GM21515 (cell line): ENCODE measurements at regions not wholly inside any gene's neighbourhood (a gene's known extent, or its start where the extent isn't known, plus 50 kb on each side); places are given as distances from the start of the nearest gene placed in this dataset.

ENCODE experiments used
- ATAC-seq: cut with Tn5 transposase; IDR thresholded peaks from one replicate; pipeline ENCODE4 v1.9.1; 2021; ENCODE audit not compliant: unreplicated experiment

DNA sequence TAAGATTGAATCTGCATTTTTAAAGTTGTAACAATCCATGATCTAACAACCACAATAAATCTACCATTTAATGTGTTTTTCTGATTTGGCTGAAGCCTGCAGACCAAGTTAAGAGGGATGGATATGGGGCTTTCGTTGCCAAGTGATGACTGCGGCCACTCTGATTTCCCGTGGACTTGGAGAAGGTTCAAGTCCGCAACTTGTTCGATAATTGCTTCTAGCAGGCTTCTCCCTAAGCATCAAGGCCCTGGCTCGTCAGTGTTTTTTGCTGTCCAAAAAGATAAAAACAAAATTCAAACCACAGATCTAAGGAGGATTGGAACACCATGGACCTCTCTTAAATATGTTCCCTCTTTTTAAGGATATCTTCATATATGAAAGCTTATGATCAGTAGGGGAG lies 256.6 kb downstream of the CNTN3 start:
- no peak for ATAC-seq

DNA sequence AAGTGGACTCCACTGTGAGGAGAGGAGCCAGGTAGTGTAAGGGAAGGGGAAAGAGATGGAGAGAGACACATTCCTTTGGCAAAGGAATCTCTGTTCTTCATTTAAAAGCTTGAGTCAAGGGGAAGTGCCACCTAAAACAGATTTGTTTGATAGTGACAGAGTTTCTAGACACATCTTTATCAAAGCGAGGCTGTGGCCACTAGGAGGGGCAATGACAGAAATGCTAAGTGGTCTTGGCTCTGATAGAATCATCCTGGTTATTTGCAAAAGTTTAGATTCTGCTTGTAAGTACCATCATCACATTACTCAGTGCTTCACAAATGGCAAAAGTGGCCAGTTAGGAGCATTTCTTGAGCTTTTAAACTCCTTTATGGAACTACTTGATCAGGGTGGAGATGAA lies 261.4 kb downstream of the CNTN3 start:
- ATAC-seq, result no peak

DNA sequence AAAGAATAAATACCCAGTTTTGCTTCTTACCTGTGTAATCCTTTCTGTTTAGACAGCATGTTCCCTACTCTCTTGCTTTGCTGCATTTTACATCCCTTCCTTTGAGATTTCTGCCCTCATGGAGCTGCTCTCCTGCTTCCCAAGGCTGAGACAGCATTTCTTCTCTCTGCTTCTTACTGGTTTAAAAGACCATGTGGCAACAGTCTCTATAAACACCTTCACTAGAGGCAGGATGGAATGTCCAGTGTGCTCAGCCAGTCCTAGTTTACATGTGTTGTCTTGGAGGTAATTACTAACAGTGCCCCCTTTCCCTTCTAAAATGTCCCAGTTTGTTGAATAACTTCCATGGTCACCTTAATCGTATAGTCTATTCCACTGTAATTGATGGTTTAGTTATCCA lies 262.3 kb downstream of the CNTN3 start:
- no peak for ATAC-seq

DNA sequence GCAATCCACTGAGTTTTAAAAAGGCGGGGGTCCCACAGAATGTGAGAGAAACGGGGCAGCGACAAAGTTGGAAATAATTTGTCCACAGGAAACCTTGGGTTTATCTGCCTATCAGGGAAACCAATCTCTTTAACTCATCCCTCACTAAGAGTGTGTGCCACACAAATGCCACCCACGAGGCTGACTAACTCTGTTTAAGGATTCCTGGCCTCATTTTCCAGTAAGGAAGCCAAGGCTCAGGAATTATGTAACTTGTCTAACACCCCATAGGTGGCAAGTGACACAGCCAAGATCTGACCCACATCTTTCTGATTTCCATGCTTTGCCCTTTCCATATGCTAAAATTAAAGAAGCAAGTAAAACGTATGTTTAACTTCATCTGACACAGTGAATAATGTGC lies 263.2 kb downstream of the CNTN3 start:
- no peak for ATAC-seq

DNA sequence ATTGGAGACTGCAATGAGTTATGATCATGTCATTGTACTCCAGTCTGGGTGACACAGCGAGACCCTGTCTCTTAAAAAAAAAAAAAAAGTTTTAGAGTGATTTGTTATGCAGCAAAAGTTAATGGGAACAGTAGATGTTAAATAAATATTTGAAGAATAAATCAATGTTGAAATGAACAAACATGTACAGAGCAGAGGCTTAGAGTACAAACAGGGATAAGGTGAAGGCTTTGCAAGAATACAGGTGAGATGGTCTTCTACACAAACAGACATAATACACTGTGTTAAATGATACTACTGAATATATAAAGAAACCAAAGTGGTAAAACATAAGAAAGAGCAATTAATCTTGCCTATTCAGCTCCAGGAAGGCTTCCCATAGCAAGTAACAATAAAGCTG lies 265.4 kb downstream of the CNTN3 start:
- no peak for ATAC-seq

DNA sequence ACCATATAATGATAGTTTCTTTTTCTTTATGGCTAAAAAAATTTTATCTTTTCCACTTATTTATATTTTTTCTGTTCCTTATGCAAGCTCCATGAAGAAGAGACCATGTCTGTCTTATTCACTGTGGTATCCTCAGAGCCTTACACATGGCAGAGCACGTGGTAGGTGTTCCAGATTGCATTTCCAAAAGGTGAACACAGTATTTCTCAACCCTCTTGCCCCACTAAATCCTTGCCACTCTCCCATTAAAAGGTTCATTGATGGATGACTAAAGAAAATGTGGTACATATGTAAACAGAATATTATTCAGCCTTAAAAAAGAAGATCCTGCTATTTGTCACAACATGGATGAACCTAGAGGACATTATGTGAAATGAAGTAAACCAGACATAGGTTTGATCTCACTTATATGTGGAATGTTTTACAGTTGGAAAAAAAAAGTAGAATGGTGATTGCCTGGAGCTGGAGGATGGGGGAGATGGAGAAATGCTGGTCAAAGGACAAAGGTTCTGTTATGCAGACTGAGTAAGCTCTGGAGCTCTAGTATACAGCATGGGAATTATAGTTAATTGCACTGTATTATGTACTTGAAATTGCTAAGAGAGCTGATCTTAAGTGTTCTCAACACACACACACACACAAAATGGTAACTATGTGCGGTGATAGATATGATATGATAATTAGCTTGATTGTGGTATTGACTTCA lies 266.7 kb downstream of the CNTN3 start:
- ATAC-seq, result no peak

DNA sequence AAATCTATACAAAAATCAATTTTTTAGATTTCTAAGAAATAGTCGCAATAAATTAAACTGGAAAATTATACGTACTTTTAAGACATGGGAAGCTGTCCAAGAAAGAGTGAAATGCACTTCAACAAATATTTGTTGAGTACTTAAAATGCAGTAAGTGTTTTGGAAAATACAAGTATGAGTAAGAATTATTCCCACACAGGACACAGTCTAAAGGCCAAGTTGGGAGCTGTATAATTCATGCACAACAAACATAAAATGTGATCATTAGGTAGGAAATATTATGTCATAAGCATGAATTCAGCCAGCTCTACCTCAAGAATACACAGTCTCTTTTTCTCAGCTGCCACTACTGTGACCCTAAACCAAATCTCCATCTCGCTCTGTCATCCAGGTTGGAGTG lies 267.6 kb downstream of the CNTN3 start:
- no peak for ATAC-seq

DNA sequence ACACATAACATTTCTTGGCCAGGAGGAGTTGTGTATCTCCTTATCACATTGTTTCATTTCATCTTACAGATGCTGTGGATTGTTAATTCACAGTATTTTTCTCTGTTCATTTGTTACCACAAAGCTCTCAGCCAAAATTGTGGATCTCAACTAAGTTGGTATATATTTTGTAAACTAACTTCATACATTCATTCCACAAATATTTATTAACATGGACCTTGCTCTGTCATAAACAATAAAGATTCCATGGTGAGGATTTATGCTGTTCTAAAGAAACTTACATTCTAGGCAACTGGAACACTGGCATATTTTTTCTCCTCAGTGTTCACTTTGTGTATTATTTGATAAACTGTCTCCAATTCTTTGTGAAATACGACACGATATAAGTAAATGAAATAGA lies 268.8 kb downstream of the CNTN3 start:
- ATAC-seq, result no peak

DNA sequence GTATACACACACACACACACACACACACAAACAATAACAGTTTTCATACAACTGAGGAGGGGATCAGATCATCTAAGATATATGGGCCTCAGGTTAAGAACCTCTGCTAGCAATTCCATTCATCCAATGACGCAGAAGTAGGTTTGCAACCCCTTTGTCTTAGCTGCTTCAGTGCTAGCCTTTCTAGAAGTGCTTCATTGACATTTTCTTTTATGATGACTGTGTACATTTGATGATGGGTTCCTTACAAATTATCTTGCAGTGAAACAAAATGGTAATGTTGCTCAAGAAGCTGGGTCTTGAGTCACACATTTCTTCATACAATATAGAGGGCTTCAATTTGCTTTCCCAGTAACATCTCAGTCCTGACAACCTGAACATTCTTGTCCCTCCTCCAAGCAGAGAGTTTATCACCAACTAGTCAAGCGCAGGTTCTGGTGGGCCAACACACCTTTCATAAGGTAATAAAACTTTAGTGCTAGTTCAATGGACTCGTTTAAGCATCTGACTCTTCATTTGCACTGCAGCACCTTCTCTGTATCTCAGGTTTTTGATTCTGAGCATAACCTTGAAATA lies 269.5 kb downstream of the CNTN3 start:
- no peak for ATAC-seq

DNA sequence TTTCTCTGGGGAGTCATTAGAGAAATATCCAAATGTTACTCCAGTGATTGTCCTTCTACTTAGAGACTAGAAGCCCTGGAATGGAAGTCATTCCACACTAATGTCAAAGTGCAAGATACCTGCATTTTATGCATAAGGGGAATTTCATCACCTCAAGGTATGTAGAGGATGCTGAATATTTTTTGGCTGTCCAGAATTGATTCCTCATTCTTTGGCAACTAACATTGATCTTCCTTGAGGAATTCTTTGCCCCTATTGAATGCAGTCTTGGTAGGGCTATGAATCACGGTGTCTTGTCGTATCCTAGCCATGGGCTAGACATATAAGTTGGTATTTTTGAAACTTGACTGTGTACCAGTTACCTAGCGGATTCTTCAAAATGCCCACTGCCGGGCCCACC lies 271.1 kb downstream of the CNTN3 start:
- no peak for ATAC-seq

DNA sequence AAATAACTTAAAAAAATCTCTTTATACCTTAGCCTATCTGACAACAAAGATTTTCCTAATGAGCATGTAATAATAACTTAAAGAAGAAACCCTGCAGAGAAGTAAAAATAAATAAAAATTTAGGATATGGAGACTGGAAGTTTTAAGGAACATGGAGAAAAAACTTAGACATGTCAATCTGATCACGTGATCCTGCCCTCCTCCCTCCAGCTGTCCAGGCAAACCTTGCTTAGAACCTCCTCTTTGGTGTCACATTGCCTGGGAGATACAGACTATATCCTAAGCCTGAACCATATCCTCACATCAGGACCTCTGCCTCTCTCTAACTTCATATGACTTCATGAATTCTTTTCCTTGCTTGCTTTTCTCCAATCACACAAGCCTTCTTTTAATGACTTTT lies 275.5 kb downstream of the CNTN3 start:
- ATAC-seq, result no peak

DNA sequence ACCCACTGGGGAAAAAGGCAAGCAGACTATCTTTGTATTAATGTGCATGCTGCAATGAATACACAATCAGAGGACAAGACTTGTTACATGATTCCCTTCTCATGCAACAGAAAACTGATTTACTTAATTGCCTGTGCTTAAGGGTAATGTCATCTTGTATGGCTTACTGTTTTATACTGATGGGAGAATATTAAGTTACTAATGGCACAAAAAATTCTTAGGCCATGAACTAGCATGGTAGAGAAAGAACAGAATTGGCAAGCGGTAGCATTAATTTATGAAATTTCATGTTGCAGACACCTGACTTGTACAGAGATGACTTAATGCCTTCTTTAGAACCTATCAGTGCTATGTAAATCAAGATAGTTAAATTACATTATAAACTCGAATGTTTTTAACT lies 282.3 kb downstream of the CNTN3 start:
- no peak for ATAC-seq

DNA sequence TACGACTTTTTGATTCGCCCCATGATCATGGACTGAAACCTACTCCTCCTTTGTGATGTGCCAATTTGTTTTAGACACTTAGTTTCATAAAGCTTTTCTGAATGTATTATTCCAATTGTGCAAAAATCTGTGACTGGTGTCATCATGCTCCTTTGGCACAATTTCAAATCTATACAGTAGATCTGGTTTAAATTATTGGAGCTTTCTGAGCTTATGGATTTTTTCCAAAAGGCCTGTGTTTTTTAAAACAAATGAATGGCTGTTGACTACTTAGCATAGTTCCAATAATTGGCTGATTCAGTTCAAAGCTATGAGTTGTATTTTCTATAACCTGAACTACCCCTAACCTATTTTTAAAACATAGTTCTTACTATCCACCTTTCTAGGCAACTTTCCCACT lies 282.7 kb downstream of the CNTN3 start:
- ATAC-seq, result no peak

DNA sequence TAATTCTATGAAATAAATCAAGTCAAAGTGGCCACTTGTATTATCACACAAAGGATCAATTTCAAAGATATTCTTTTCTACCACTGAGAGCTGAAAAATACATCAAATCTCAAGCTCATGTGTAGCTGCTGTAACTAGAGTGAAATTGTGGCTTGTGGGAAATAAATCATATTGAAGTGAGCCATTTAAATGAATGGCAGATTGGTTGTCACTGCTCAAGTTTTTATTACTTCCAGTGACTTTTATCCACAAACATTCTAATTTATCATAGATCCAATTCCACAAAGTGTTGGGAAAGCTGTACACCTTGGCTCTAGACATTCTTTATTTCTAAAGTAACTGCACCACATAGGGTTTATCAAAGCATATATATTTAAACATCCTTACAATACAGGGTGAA lies 285.4 kb downstream of the CNTN3 start:
- ATAC-seq, result no peak

DNA sequence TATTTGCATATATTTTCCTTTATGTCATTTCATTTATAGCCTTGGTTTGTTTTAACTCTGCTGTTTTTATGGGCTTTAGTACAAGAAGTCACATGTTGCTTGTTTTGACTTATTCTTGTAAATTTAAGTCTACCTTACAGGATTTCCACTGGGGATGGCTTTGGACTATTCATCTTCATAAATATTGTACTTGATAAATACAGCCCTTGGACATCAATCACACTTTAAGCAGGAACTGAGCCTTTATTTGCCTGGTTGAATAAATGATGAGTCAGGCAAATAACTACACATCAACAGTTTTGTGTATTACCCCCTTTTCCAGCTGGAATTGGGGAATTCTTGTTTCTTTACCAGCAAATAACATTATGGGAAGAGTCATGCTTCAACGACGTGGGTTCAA lies 286.0 kb downstream of the CNTN3 start:
- no peak for ATAC-seq

DNA sequence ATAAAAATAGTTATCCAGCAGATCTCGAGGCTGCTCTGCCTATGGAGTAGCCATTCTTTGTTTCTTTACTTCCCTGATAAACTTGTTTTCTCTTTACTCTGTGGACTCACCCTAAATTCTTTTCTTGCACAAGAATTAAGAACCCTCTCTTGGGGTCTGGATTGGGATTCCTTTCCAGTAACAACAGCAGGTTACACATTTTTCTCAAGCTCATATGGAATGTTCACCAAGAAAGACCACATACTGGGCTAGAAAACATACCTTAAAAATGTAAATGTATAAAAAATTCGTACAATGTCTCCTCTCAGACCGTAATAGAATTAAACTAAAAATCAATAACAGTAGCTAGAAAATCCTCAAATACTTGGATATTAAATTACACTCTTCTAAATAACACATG lies 299.2 kb downstream of the CNTN3 start:
- no peak for ATAC-seq

DNA sequence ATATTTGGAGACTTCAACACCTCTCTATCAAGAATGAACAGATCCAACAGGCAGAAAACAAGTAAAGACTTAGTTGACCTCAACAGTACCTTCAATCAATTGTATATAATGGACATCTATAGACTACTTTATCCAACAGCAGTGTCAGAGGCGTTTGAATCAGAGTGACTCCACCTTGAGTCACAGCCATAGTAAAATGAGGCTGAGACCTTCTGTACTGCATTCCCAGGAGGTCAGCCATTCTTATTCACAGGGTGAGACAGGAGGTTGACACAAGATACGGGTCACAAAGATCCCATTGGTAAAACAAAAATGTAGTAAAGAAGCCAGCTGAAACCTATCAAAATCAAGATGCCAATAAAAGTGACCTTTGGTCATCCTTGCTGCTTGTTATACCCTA lies 299.8 kb downstream of the CNTN3 start:
- ATAC-seq, result no peak

DNA sequence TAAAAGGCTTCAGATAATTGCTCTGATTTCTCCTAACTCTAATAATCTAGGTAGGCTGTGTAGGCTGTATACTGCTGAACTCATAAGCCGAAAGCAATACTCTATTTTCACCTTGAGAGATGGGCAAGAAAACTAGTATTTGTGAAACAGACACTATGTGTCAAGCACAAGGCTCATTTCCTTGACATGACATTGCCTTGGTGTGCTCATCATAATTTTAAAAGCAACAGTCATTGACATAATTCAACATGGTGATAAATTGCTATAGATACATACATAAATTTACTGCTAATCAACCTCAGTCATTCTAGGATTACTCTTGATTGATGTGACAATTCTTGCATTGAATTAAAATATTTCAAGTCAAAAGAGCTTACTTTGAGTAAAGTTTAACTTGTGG lies 304.7 kb downstream of the CNTN3 start:
- ATAC-seq, result no peak

DNA sequence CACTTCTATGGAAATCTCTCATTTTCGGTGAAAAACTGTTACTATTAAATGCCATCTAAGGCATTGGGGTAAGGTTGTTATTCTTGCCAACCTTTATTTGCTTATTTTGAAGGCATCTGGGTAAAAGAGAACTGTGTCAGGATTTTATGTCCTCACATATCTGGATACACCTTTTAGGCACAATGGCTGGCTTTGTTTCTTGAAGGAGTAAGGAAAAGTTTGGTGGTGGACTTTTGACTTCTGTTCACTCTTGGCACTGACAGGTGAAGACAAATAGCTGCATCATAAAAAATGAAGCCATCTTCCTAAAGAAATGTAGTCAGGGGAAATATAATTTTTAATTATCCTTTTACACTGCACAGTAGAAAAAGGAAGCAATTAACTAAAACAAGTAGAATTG lies 310.0 kb downstream of the CNTN3 start:
- no peak for ATAC-seq

DNA sequence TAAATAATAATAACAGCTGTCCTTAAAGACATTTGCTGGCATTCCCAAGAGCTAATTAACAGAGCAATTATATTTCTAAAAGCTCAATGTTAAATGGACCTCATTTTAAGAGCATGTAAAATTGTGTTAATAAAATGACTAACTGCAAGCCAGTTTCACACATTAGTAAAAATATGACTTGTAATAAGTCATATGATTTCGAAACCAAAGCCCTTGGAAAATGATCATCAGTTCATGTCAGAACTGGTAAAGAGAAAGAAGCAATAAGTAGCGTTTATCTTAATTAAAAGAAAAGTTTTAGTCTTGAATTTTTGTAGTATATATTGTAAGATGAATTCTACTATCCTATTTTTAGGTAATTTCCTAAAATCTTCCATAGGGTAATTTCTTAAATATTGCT lies 310.7 kb downstream of the CNTN3 start:
- no peak for ATAC-seq

DNA sequence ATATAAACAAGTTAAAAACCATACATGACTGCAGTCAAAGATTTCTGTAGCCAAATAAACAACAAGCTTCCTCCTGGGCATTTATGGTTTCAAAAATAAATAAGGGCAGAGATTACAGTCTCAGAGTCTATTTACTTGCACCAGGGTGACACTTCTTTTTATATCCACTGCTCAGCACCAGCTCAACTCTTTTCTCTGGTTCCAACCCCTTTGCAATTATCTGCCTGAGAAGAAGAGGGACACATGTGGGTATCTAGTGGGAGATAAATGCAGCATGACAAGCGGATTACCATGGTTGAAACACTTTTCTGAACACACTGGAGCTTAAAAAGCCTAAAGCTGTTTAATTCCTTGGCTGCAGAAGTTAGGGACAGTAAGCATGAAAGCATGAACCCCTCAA lies 311.5 kb downstream of the CNTN3 start:
- no peak for ATAC-seq

DNA sequence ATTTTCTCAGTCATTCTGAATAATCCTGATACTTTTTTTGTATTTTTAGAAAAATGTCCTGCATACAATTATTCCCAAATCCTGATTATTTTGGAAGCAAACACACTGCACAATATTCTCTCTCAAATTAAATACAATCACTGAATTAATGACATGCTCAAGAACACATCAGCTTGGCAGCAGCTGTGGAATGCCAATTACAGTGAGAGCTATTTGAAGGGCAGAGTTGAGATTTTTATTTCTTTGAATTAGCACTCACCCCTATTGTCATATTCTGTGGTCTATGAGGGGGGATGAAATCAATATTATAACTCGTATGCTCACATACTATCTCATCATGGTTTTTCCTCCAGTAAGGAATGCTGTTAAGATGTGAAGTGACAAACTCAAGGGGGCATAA lies 312.2 kb downstream of the CNTN3 start:
- no peak for ATAC-seq

DNA sequence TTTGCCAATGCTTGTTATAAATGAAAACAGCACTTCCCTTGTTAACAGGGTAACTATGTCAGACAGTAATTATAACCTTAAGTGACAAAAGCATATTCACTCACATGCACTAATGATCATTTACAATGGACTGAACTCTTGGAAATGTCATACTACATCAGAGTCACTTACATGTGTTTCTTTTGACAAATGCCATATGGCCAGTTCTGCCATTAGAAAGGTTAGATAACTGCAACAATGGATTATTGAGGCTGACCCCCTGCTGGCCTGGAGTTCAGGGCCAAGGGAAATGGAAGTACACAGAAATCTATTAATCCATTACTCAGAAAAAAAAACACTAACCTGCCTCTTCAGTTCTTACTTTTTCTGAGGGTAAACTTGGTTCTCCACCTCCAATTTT lies 313.4 kb downstream of the CNTN3 start:
- ATAC-seq, result no peak
